Nephron (organoid): ENCODE measurements at regions not wholly inside any gene's neighbourhood (a gene's known extent, or its start where the extent isn't known, plus 50 kb on each side); places are given as distances from the start of the nearest gene placed in this dataset.
"Not testable (repeated sequence)": the region's sequence is repeated elsewhere in the genome, so short reads cannot be mapped to it uniquely, and the experiment has no call there.

Experiments used
- H3K27ac Mint-ChIP-seq, 3 experiments: 2 replicates each; pipeline ENCODE4 v1.8.0; 2020; ENCODE audit warnings: mixed read lengths in 3 of 3, mild to moderate bottlenecking in 2 of 3, moderate library complexity in 1 of 3
- H3K27me3 Mint-ChIP-seq: 2 replicates; pipeline ENCODE4 v1.8.0; 2021; ENCODE audit warnings: low read depth, mild to moderate bottlenecking, moderate library complexity, mixed read lengths
- H3K36me3 Mint-ChIP-seq: 2 replicates; pipeline ENCODE4 v1.8.0; 2020; ENCODE audit warnings: low read depth, mixed read lengths
- H3K4me1 Mint-ChIP-seq: 2 replicates; pipeline ENCODE4 v1.8.0; 2020; ENCODE audit warnings: mixed read lengths
- H3K4me3 Mint-ChIP-seq, 3 experiments: 2 replicates each; pipeline ENCODE4 v1.8.0; 2020; ENCODE audit warnings: mild to moderate bottlenecking in 3 of 3, mixed read lengths in 3 of 3, moderate library complexity in 2 of 3
- H3K9me3 Mint-ChIP-seq: 2 replicates; pipeline ENCODE4 v1.8.0; 2020; ENCODE audit warnings: mixed read lengths
- CTCF ChIP-seq, 3 experiments: fragments of 200-600 bp; sonication (generic); IDR thresholded peaks; one replicate each; pipeline ENCODE4 v1.5.0; 2021; ENCODE audit warnings: antibody characterized with exemption in 3 of 3; ENCODE audit not compliant: unreplicated experiment in 3 of 3

- no peak for TF ChIP-seq CTCF (IDR thresholded peaks at IDR 0.05; ENCODE audit: unreplicated experiment in 3 of 3)
- H3K27ac Mint-ChIP-seq: no peak overlapping the region
- no peaks in the 10 kb centered on the region for H3K9me3 Mint-ChIP-seq
- no peaks in the 10 kb centered on the region for H3K36me3 Mint-ChIP-seq
- H3K27me3 Mint-ChIP-seq: no peaks in the 10 kb centered on the region
- no peaks in the 10 kb centered on the region for H3K4me1 Mint-ChIP-seq
- no peak overlapping the region for H3K4me3 Mint-ChIP-seq
These were observed 84.1 kb upstream of the PARD3 start for GRCh38 chr10:34899161-34899560.

GRCh38 chr10:34895977-34896376, 80.9 kb upstream of the PARD3 start:
- no peak for TF ChIP-seq CTCF (IDR thresholded peaks at IDR 0.05; ENCODE audit: unreplicated experiment in 3 of 3)
- no peak overlapping the region for H3K27ac Mint-ChIP-seq
- peaks cover 6% of the 10 kb centered on the region for H3K27me3 Mint-ChIP-seq
- H3K9me3 Mint-ChIP-seq: no peaks in the 10 kb centered on the region
- H3K36me3 Mint-ChIP-seq: no peaks in the 10 kb centered on the region
- H3K4me1 Mint-ChIP-seq: no peaks in the 10 kb centered on the region
- no peak overlapping the region for H3K4me3 Mint-ChIP-seq

- not testable (repeated sequence) for H3K27me3 Mint-ChIP-seq, H3K4me3 Mint-ChIP-seq, H3K27ac Mint-ChIP-seq, H3K36me3 Mint-ChIP-seq, H3K4me1 Mint-ChIP-seq, H3K9me3 Mint-ChIP-seq
These were observed 80.0 kb upstream of the PARD3 start for GRCh38 chr10:34895046-34895445.

- H3K36me3 Mint-ChIP-seq, H3K27me3 Mint-ChIP-seq, H3K4me3 Mint-ChIP-seq, H3K9me3 Mint-ChIP-seq, H3K27ac Mint-ChIP-seq, H3K4me1 Mint-ChIP-seq: not testable (repeated sequence)
These were observed 77.4 kb upstream of the PARD3 start for GRCh38 chr10:34892521-34892920.

- Mint-ChIP-seq H3K4me3 (no peak overlapping the region), H3K27ac (no peak overlapping the region), H3K9me3 (peaks cover 2% of the 10 kb centered on the region), H3K36me3 (no peaks in the 10 kb centered on the region), H3K27me3 (peaks cover 10% of the 10 kb centered on the region), H3K4me1 (peaks cover 3% of the 10 kb centered on the region)
- no peak for TF ChIP-seq CTCF (IDR thresholded peaks at IDR 0.05; ENCODE audit: unreplicated experiment in 3 of 3)
These were observed 75.8 kb upstream of the PARD3 start for GRCh38 chr10:34890939-34891338.

GRCh38 chr10:34889004-34889869, 74.1 kb upstream of the PARD3 start:
- H3K27me3 Mint-ChIP-seq: peaks cover 10% of the 10 kb centered on the region
- no peak overlapping the region for H3K4me3 Mint-ChIP-seq
- H3K27ac Mint-ChIP-seq: no peak overlapping the region
- H3K4me1 Mint-ChIP-seq: peaks cover 6% of the 10 kb centered on the region
- no peaks in the 10 kb centered on the region for H3K36me3 Mint-ChIP-seq
- TF ChIP-seq CTCF (IDR thresholded peaks at IDR 0.05; ENCODE audit: unreplicated experiment in 3 of 3): no peak
- peaks cover 2% of the 10 kb centered on the region for H3K9me3 Mint-ChIP-seq
